ENCODE measurements at regions not wholly inside any gene's neighbourhood (a gene's known extent, or its start where the extent isn't known, plus 50 kb on each side); places are given as distances from the start of the nearest gene placed in this dataset.

GRCh38 chr2:150264442-150264841 is 223.0 kb downstream of the RND3 start:
- no peaks in the 10 kb centered on the region for H3K27me3 ChIP-seq
- H3K9me3 ChIP-seq = peaks cover 0 to 16% (median 0%) of the 10 kb centered on the region in 12 donors
- no peak overlapping the region for H3K4me3 ChIP-seq
- intact Hi-C loops (cut with DNase I) = no loop called here
- ATAC-seq = no peak
- H3K36me3 ChIP-seq = no peaks in the 10 kb centered on the region
- no peak for DNase-seq
- WGBS, 4 donors = 90 to 96% (median 95%) methylated on average over 2 of the region's 2 CpGs
- no peaks in the 10 kb centered on the region for H3K4me1 ChIP-seq
- H3K27ac ChIP-seq = no peak overlapping the region
- TF ChIP-seq, protein P1, sequence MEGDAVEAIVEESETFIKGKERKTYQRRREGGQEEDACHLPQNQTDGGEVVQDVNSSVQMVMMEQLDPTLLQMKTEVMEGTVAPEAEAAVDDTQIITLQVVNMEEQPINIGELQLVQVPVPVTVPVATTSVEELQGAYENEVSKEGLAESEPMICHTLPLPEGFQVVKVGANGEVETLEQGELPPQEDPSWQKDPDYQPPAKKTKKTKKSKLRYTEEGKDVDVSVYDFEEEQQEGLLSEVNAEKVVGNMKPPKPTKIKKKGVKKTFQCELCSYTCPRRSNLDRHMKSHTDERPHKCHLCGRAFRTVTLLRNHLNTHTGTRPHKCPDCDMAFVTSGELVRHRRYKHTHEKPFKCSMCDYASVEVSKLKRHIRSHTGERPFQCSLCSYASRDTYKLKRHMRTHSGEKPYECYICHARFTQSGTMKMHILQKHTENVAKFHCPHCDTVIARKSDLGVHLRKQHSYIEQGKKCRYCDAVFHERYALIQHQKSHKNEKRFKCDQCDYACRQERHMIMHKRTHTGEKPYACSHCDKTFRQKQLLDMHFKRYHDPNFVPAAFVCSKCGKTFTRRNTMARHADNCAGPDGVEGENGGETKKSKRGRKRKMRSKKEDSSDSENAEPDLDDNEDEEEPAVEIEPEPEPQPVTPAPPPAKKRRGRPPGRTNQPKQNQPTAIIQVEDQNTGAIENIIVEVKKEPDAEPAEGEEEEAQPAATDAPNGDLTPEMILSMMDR (IDR thresholded peaks at IDR 0.05) = no peak
- no peak for TF ChIP-seq POLR2A (IDR thresholded peaks at IDR 0.05)

DNA sequence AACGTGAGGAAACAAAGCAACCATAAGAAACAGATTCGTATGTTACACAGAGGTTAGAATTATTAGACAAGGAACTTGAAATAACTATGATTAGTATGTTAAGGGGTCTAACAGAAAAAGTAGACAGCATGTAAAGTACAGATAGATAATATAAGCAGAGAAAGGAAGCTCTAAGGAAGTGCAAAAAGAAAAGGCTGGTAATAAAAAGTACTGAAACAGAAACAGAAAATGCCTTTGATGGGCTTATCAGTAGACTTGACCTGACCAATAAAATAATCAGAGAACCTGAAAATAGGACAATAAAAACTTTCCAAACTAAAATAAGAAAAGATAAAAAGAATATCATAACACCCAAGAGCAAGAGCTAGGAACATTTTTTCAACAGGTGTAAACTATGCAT is 225.8 kb downstream of the RND3 start:
- WGBS, 4 donors = 77 to 89% (median 84%) methylated on average over 2 of the region's 2 CpGs
- Histone ChIP-seq H3K4me1 (peaks cover 0 to 3% (median 0%) of the 10 kb centered on the region in 12 donors), H3K27ac (no peak overlapping the region), H3K4me3 (no peak overlapping the region), H3K9me3 (peaks cover 0 to 16% (median 0%) of the 10 kb centered on the region in 12 donors), H3K36me3 (no peaks in the 10 kb centered on the region), H3K27me3 (no peaks in the 10 kb centered on the region)
- TF ChIP-seq, protein P1 (IDR thresholded peaks at IDR 0.05) = no peak
- TF ChIP-seq POLR2A (IDR thresholded peaks at IDR 0.05) = no peak
- intact Hi-C loops (cut with DNase I) = no loop called here
- ATAC-seq (no peak), DNase-seq (no peak)

DNA sequence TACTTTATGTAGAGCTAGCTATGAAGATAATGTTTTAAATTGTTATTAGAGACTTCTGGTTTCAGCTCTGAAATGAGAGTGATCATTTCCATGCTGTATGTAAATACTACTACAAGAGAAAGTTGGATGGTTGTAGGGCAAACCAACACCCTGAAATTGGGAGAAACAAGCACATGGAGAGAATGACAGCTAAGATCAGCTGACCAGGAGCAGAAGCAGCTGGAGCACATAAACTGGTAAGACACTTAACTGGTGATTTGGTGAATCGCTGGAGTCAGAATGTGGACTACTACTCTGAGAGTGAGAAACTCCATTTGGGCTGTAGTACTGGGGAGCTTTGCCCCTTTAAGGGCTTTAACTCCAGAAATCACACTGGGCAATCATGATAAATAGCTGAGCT is 226.8 kb downstream of the RND3 start:
- Histone ChIP-seq H3K9me3 (peaks cover 0 to 16% (median 0%) of the 10 kb centered on the region in 12 donors), H3K4me1 (peaks cover 0 to 14% (median 0%) of the 10 kb centered on the region in 12 donors), H3K4me3 (no peak overlapping the region), H3K36me3 (no peaks in the 10 kb centered on the region), H3K27me3 (no peaks in the 10 kb centered on the region), H3K27ac (no peak overlapping the region)
- ATAC-seq (no peak), DNase-seq (no peak)
- intact Hi-C loops (cut with DNase I) = no loop called here
- TF ChIP-seq POLR2A (IDR thresholded peaks at IDR 0.05) = no peak
- 73 to 87% (median 81%) methylated on average over 1 of the region's 1 CpG for WGBS, 4 donors

DNA sequence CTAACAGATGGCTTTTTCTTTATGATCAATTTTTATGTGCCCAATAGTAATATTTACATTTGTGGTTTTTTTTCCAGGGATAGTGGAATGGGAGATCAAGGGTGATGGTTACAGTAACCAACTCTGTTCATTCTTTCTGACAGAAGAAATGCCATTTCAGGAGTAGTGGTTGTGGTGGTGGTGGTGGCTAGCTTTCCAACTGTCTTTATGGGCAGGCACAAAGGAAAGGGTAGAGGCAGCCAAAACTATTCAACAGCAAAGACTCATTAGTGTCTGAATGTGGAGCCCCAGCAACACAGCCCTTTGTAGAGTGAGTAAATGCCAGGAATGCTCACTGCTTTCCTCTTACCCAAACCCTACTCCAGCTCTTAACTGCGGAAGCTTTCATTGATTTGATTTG is 227.7 kb downstream of the RND3 start:
- WGBS, 4 donors = 97 to 100% (median 100%) methylated on average over 1 of the region's 1 CpG
- intact Hi-C loops (cut with DNase I) = no loop called here
- H3K9me3 ChIP-seq = peaks cover 0 to 16% (median 0%) of the 10 kb centered on the region in 12 donors

More for the DNA sequence above, 227.7 kb downstream of the RND3 start:
- peaks cover 0 to 17% (median 0%) of the 10 kb centered on the region in 12 donors for H3K4me1 ChIP-seq
- no peaks in the 10 kb centered on the region for H3K36me3 ChIP-seq
- H3K27me3 ChIP-seq = no peaks in the 10 kb centered on the region
- no peak overlapping the region for H3K27ac ChIP-seq
- no peak overlapping the region for H3K4me3 ChIP-seq
- DNase-seq = no peak
- TF ChIP-seq, protein P1 (IDR thresholded peaks at IDR 0.05) = no peak
- ATAC-seq = no peak
